Chondrocyte (in vitro differentiated cells): ENCODE measurements at regions not wholly inside any gene's neighbourhood (a gene's known extent, or its start where the extent isn't known, plus 50 kb on each side); places are given as distances from the start of the nearest gene placed in this dataset.

Experiments used
- DNase-seq: peaks from one replicate; pipeline ENCODE4 v3.0.0; 2021; ENCODE audit warnings: mixed read lengths, low spot score
- H3K27ac Mint-ChIP-seq: one replicate; pipeline ENCODE4 v1.8.0; 2021; ENCODE audit warnings: mild to moderate bottlenecking, moderate library complexity, mixed read lengths; ENCODE audit not compliant: unreplicated experiment
- H3K27me3 Mint-ChIP-seq: 2 replicates; pipeline ENCODE4 v1.8.0; 2021; ENCODE audit warnings: low read depth, mixed read lengths
- H3K36me3 Mint-ChIP-seq: 2 replicates; pipeline ENCODE4 v1.8.0; 2021; ENCODE audit warnings: low read depth, mixed read lengths
- H3K4me1 Mint-ChIP-seq: 2 replicates; pipeline ENCODE4 v1.8.0; 2021; ENCODE audit warnings: low read depth, mild to moderate bottlenecking, mixed read lengths
- H3K4me3 Mint-ChIP-seq: one replicate; pipeline ENCODE4 v1.8.0; 2021; ENCODE audit warnings: mild to moderate bottlenecking, moderate library complexity, mixed read lengths; ENCODE audit not compliant: unreplicated experiment
- H3K9me3 Mint-ChIP-seq: 2 replicates; pipeline ENCODE4 v1.8.0; 2021; ENCODE audit warnings: low read depth, mixed read lengths
- CTCF ChIP-seq: fragments of 200-600 bp; sonication (generic); IDR thresholded peaks from 2 replicates; pipeline ENCODE4 v1.5.0; 2021; ENCODE audit warnings: antibody characterized with exemption, mild to moderate bottlenecking, moderate library complexity

- Mint-ChIP-seq H3K36me3 (peaks cover 6% of the 10 kb centered on the region), H3K27me3 (peaks cover 43% of the 10 kb centered on the region), H3K27ac (no peak overlapping the region), H3K4me3 (peak overlapping the region; percentile 70), H3K4me1 (peaks cover 15% of the 10 kb centered on the region), H3K9me3 (no peaks in the 10 kb centered on the region)
- no peak for DNase-seq
- TF ChIP-seq CTCF: no peak
Observed at GRCh38 chr9:96022445-96023051, 147.1 kb downstream of the ERCC6L2 start.

DNA sequence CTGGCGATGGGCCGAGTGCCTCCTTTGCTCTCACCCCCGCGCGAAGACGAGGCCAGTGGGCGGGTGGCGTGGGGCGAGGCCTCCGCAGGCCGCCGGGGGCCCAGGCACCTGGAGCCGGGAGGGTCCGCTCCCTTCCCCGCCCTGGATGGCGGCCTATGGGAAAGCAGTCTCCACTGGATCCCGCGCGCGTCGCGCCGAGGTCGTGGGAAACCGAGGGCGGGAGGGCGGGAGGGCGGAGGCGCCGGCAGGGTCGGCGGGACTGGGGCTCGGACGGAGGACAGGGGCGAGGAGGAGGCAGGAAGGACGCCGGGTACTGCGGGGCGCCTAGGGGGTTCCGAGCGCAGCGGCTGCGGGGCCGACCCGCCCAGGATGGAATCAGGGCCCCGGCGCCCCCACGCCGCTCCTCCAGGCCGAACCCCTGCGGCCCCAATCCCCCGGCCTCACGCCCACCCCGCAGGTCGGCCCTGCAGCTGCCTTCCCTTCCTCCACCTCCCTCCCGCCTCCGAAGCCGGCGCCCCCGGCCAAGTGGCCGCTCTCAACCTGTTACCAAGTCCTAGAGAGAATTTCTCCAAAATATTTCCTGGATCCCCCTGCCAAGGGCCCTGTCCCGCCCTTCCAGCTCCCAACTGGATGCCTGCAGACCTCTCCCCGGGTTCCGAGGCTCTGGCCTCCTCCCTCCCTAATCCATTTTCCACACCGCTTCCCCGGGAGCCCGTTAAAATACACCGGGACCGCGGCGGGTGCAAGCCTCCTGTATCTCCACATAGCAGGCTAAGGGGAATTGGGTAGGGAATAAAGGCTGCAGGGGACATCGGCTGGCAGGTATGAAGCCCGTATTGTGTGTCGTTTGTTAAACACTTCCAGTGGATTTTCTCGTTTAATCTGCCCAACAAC, 146.3 kb downstream of the ERCC6L2 start:
- TF ChIP-seq CTCF: no peak
- Mint-ChIP-seq H3K9me3 (no peaks in the 10 kb centered on the region), H3K27me3 (peaks cover 43% of the 10 kb centered on the region), H3K4me3 (peak overlapping the region; percentile 72), H3K4me1 (peaks cover 14% of the 10 kb centered on the region), H3K27ac (no peak overlapping the region), H3K36me3 (peaks cover 8% of the 10 kb centered on the region)
- no peak for DNase-seq

DNA sequence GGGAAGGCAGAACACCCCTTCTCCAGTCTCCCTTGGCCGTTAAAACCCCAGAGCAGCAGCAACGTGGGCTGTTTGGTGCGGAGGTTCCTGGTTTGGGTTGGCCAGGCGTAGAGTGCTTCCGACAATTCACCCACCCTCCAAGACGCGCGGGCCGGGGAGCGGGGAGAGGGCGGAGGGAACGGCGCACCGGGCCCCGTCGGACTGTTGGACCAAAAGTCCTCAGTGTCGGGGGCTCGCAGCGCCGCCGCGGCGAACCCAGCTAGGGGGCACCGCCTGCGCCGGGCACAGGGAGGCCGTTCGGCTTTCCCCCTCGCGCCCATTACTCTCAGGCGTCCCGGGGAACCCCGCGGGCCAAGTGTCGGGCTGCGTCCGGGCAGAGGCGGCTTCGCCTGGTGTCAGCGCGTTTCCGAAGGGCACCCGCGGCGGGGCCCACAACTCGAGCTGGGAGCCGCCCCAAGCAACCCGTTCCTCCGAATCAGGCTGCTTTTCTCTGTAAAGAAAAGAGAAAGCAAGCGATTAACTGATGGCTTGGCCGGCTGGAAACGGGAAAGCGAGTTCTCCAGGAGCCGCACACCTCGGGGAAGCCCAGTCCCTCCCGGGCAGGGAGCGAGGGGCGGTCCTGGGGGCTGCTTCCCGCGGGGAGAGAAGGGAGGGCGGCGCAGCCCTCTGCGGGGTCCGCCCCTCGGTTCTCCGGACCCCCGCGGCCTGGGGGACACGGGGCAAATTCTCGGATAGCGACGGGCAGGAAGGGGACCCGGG, 145.5 kb downstream of the ERCC6L2 start:
- TF ChIP-seq CTCF: peak; percentile 28
- H3K4me3 Mint-ChIP-seq: peak overlapping the region; percentile 72

DNA sequence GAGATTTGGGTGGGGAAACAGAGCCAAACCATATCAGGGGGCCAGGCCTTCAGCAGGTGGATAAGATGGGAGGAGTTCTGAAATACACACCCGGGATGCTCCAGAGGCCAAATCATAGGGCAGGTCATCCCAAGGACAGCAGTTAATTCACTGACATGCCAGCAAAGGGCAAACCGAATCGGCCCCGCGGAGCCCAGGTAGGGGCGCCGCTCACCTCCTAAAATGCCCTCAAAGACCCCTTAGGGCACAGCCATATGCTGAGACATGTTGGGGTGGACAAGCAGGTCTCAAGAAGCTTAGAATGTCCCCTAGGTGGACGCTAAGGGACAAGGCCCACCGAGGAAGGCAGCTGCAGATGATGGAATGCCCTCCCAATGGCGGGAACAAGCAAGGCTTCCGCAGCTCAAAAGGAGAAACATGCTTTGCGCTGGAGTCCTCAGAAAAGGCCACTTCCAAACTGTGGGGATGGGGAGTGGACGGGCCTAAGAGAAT, 144.9 kb downstream of the ERCC6L2 start:
- peaks cover 14% of the 10 kb centered on the region for H3K4me1 Mint-ChIP-seq
- peaks cover 8% of the 10 kb centered on the region for H3K36me3 Mint-ChIP-seq
- H3K9me3 Mint-ChIP-seq: no peaks in the 10 kb centered on the region
- no peak for TF ChIP-seq CTCF
- DNase-seq: no peak
- no peak overlapping the region for H3K27ac Mint-ChIP-seq
- H3K4me3 Mint-ChIP-seq: peak overlapping the region; percentile 72
- peaks cover 32% of the 10 kb centered on the region for H3K27me3 Mint-ChIP-seq

More for the DNA sequence above, 145.5 kb downstream of the ERCC6L2 start:
- Mint-ChIP-seq H3K27me3 (peaks cover 38% of the 10 kb centered on the region), H3K27ac (no peak overlapping the region), H3K4me1 (peaks cover 14% of the 10 kb centered on the region), H3K36me3 (peaks cover 8% of the 10 kb centered on the region), H3K9me3 (no peaks in the 10 kb centered on the region)
- DNase-seq: no peak
